ENCODE measurements at regions not wholly inside any gene's neighbourhood (a gene's known extent, or its start where the extent isn't known, plus 50 kb on each side); places are given as distances from the start of the nearest gene placed in this dataset.

GRCh38 chrX:38930474-38930873, 129.2 kb downstream of the MID1IP1 start:
- no peak overlapping the region for H3K23ac ChIP-seq (ENCODE audit: insufficient read length, low read depth, low read length)
- no peak overlapping the region for H2AK5ac ChIP-seq (ENCODE audit: insufficient read length, low read length)
- Mint-ChIP-seq H3K4me1 (no peaks in the 10 kb centered on the region), H3K9me3 (peaks cover 31 to 40% of the 10 kb centered on the region in 2 experiments), H3K27ac (no peak overlapping the region), H3K4me3 (no peak overlapping the region), H3K36me3 (ENCODE audit: insufficient read depth in 1 of 3, low read depth in 3 of 3) (peaks cover 0 to 3% (median 0%) of the 10 kb centered on the region in 3 experiments; a peak in 3 of 7 replicates), H3K27me3 (ENCODE audit: low read depth) (peaks cover 1% of the 10 kb centered on the region; the same call in 1 of the 2 replicates)
- no peak overlapping the region for H3K4ac ChIP-seq (ENCODE audit: low read depth, low read length)
- no peak overlapping the region for H2BK5ac ChIP-seq (ENCODE audit: insufficient read length, low read length)
- WGBS (ENCODE audit: extremely low coverage, insufficient read length, low lambda C conversion rate), result no CpG with 5 or more reads among the region's 2 CpGs
- no peak overlapping the region for H2AFZ ChIP-seq (ENCODE audit: low read length)
- H3K27me3 ChIP-seq (ENCODE audit: insufficient read depth, low read length), result no peaks in the 10 kb centered on the region
- no peaks in the 10 kb centered on the region for H4K20me1 ChIP-seq (ENCODE audit: control insufficient read depth, insufficient read depth, insufficient read length)
- no peak overlapping the region for H4K91ac ChIP-seq (ENCODE audit: insufficient read length, low read depth, low read length)
- no peaks in the 10 kb centered on the region for H3K79me1 ChIP-seq (ENCODE audit: insufficient read depth, low read depth, low read length, poor library complexity, severe bottlenecking)
- no peak overlapping the region for H3K14ac ChIP-seq (ENCODE audit: insufficient read depth, low read length)
- no peak overlapping the region for H3K9ac ChIP-seq (ENCODE audit: extremely low read depth, insufficient read length, low read length)
- TF ChIP-seq CTCF (conservative IDR thresholded peaks at IDR 0.05), result no peak
- no peaks in the 10 kb centered on the region for H3K79me2 ChIP-seq (ENCODE audit: insufficient read depth, low read length)
- H3K4me1 ChIP-seq (ENCODE audit: insufficient read depth, low read length), result no peaks in the 10 kb centered on the region; the same call in 1 of the 2 replicates
- H2BK20ac ChIP-seq (ENCODE audit: low read depth, low read length, poor library complexity, severe bottlenecking), result no peak overlapping the region
- H3K27ac ChIP-seq (ENCODE audit: insufficient read length, low read depth, low read length), result no peak overlapping the region
- H3K4me2 ChIP-seq (ENCODE audit: insufficient read depth, insufficient read length, low read length), result no peak overlapping the region
- no peak overlapping the region for H4K8ac ChIP-seq (replicated peaks; ENCODE audit: insufficient read length, low read depth, low read length)
- no peak overlapping the region for H4K5ac ChIP-seq (ENCODE audit: insufficient read length, low read depth, low read length)
- no peak for DNase-seq
- H3K56ac ChIP-seq (ENCODE audit: insufficient read length, low read depth, low read length), result no peak overlapping the region
- no peak overlapping the region for H3K18ac ChIP-seq (ENCODE audit: insufficient read length, low read depth, low read length)
- no peak overlapping the region for H2BK12ac ChIP-seq (ENCODE audit: insufficient read length, low read depth, low read length)
- H3K9me3 ChIP-seq (ENCODE audit: control insufficient read depth, low read depth, low read length), result peaks cover 3% of the 10 kb centered on the region
- no peak overlapping the region for H2BK120ac ChIP-seq (ENCODE audit: low read depth, low read length, poor library complexity, severe bottlenecking)
- no peak overlapping the region for H3T11ph ChIP-seq (ENCODE audit: low read length)
- no peaks in the 10 kb centered on the region for H3K23me2 ChIP-seq (ENCODE audit: insufficient read length, low read depth, low read length, poor library complexity, severe bottlenecking)
- H2BK15ac ChIP-seq (ENCODE audit: low read depth, low read length), result no peak overlapping the region

Data from H9 (cell line).